RCC 7860 (cell line): ENCODE measurements at regions not wholly inside any gene's neighbourhood (a gene's known extent, or its start where the extent isn't known, plus 50 kb on each side); places are given as distances from the start of the nearest gene placed in this dataset.
"Not testable (repeated sequence)": the region's sequence is repeated elsewhere in the genome, so short reads cannot be mapped to it uniquely, and the experiment has no call there.

ENCODE experiments used
- DNase-seq: peaks from one replicate; pipeline ENCODE4 v3.0.0-alpha.2; 2015; ENCODE audit warnings: low spot score
- FAIRE-seq: peaks from 2 replicates; lab custom pipeline; 2012; peaks lifted over from hg19 to GRCh38; lab: Jason Lieb, UNC

GRCh38 chr9:78934880-78935279 lies 636.9 kb upstream of the TLE4 start:
- DNase-seq (no peak), FAIRE-seq (no peak)

- FAIRE-seq (no peak), DNase-seq (no peak)
Measured at GRCh38 chr9:78938821-78939220, 632.9 kb upstream of the TLE4 start.

- DNase-seq (no peak), FAIRE-seq (no peak)
Measured at GRCh38 chr9:78939311-78940065, 632.3 kb upstream of the TLE4 start.

GRCh38 chr9:78940121-78940855 lies 631.5 kb upstream of the TLE4 start:
- DNase-seq (no peak), FAIRE-seq (no peak)

- no peak for FAIRE-seq
- DNase-seq = no peak
Measured at GRCh38 chr9:78954286-78954685, 617.5 kb upstream of the TLE4 start.

GRCh38 chr9:78958892-78959291 lies 612.9 kb upstream of the TLE4 start:
- peak; percentile 20 for DNase-seq
- no peak for FAIRE-seq

- no peak for FAIRE-seq
- DNase-seq = no peak
Measured at GRCh38 chr9:78962156-78962555, 609.6 kb upstream of the TLE4 start.

- DNase-seq (no peak), FAIRE-seq (no peak)
Measured at GRCh38 chr9:78963911-78964310, 607.9 kb upstream of the TLE4 start.

GRCh38 chr9:78967596-78968217 lies 604.1 kb upstream of the TLE4 start:
- FAIRE-seq = no peak
- DNase-seq = no peak

GRCh38 chr9:78970375-78970774 lies 601.4 kb upstream of the TLE4 start:
- DNase-seq (no peak), FAIRE-seq (no peak)

- FAIRE-seq = no peak
- no peak for DNase-seq
Measured at GRCh38 chr9:78971540-78971939, 600.2 kb upstream of the TLE4 start.

- no peak for FAIRE-seq
Measured at GRCh38 chr9:78972303-78972999, 599.3 kb upstream of the TLE4 start.

GRCh38 chr9:78973907-78974306 lies 597.9 kb upstream of the TLE4 start:
- FAIRE-seq = no peak

More at GRCh38 chr9:78972303-78972999, 599.3 kb upstream of the TLE4 start:
- no peak for DNase-seq

GRCh38 chr9:78982849-78983248 lies 588.9 kb upstream of the TLE4 start:
- peak; percentile 92 for FAIRE-seq

More at GRCh38 chr9:78973907-78974306, 597.9 kb upstream of the TLE4 start:
- DNase-seq = no peak

GRCh38 chr9:78985084-78985738 lies 586.6 kb upstream of the TLE4 start:
- FAIRE-seq (peak; percentile 90), DNase-seq (peak; percentile 54)

More at GRCh38 chr9:78982849-78983248, 588.9 kb upstream of the TLE4 start:
- DNase-seq = peak; percentile 96

GRCh38 chr9:78986446-78986845 lies 585.3 kb upstream of the TLE4 start:
- FAIRE-seq = peak; percentile 65
- DNase-seq = no peak

GRCh38 chr9:78989031-78989658 lies 582.6 kb upstream of the TLE4 start:
- FAIRE-seq (peak; percentile 2), DNase-seq (no peak)

- DNase-seq (no peak), FAIRE-seq (no peak)
Measured at GRCh38 chr9:78994471-78994870, 577.3 kb upstream of the TLE4 start.

- FAIRE-seq = peak; percentile 61
- DNase-seq = not testable (repeated sequence)
Measured at GRCh38 chr9:78994974-78995373, 576.8 kb upstream of the TLE4 start.

GRCh38 chr9:78997296-78997695 lies 574.5 kb upstream of the TLE4 start:
- FAIRE-seq (peak; percentile 57), DNase-seq (no peak)
